H1 (cell line): ENCODE measurements at regions not wholly inside any gene's neighbourhood (a gene's known extent, or its start where the extent isn't known, plus 50 kb on each side); places are given as distances from the start of the nearest gene placed in this dataset.

Experiments used
- CTCF ChIA-PET: fragments of 300-600 bp; sonication (Branson Sonifier 250); formaldehyde crosslinking; loops from one replicate; lab custom pipeline; 2021; ENCODE audit not compliant: partially characterized antibody; lab: Charles Lee
- POLR2A ChIA-PET: fragments of 300-600 bp; sonication (Branson Sonifier 250); formaldehyde crosslinking; loops from one replicate; lab custom pipeline; 2021; ENCODE audit warnings: inconsistent platforms; ENCODE audit not compliant: partially characterized antibody; lab: Charles Lee
- DNase-seq, 2 experiments: peaks; one replicate each; pipeline versions ENCODE4 v3.0.0 to v3.0.0-alpha.2; 2010 to 2022; ENCODE audit warnings: low spot score in 2 of 2, low read depth in 1 of 2, mixed read lengths in 1 of 2
- FAIRE-seq: peaks from 2 replicates; lab custom pipeline; 2011; peaks lifted over from hg19 to GRCh38; lab: Jason Lieb, UNC
- H2AFZ ChIP-seq: 2 replicates; pipeline ENCODE4 v1.8.1; 2012; ENCODE audit warnings: low read length, inconsistent platforms
- H2AK5ac ChIP-seq: 2 replicates; pipeline ENCODE4 v1.6.1; 2013; ENCODE audit warnings: low read depth, low read length
- H2BK120ac ChIP-seq: replicated peaks from 2 replicates; pipeline ENCODE3; 2013; ENCODE audit warnings: low read depth, low read length, inconsistent platforms
- H2BK12ac ChIP-seq: 2 replicates; pipeline ENCODE4 v1.6.1; 2013; ENCODE audit warnings: low read depth, low read length
- H2BK15ac ChIP-seq: 2 replicates; pipeline ENCODE4 v1.6.1; 2013; ENCODE audit warnings: low read length
- H2BK20ac ChIP-seq: 2 replicates; pipeline ENCODE4 v1.6.1; 2013; ENCODE audit warnings: low read length
- H2BK5ac ChIP-seq: 2 replicates; pipeline ENCODE4 v1.6.1; 2013; ENCODE audit warnings: low read depth, low read length
- H3K14ac ChIP-seq: 2 replicates; pipeline ENCODE4 v1.6.1; 2013; ENCODE audit warnings: inconsistent platforms; ENCODE audit not compliant: insufficient read length
- H3K18ac ChIP-seq: 2 replicates; pipeline ENCODE4 v1.6.1; 2013; ENCODE audit warnings: low read length; ENCODE audit errors: extremely low read depth
- H3K23ac ChIP-seq: 2 replicates; pipeline ENCODE4 v1.6.1; 2013; ENCODE audit warnings: inconsistent platforms; ENCODE audit not compliant: insufficient read length
- H3K23me2 ChIP-seq: 2 replicates; pipeline ENCODE4 v1.6.1; 2013; ENCODE audit warnings: low read depth, low read length
- H3K27ac ChIP-seq: 2 replicates; pipeline ENCODE4 v1.6.1; 2011; ENCODE audit warnings: low read depth, low read length, inconsistent platforms
- H3K27me3 ChIP-seq, 4 experiments: replicated peaks in 1 of 4; 1 replicate in 1 of 4; 2 replicates in 3 of 4; pipeline versions ENCODE4 v1.6.1 to v1.8.1; 2011 to 2013; ENCODE audit warnings: low read length in 3 of 4, mild to moderate bottlenecking in 3 of 4, inconsistent platforms in 2 of 4, mixed read lengths in 2 of 4, moderate library complexity in 1 of 4; ENCODE audit not compliant: control insufficient read depth in 3 of 4, insufficient read depth in 3 of 4; ENCODE audit errors: extremely low read depth in 1 of 4
- H3K36me3 ChIP-seq, 4 experiments: 2 replicates each; pipeline versions ENCODE4 v1.6.1 to v1.8.1; 2011 to 2013; ENCODE audit warnings: mild to moderate bottlenecking in 4 of 4, low read length in 3 of 4, moderate library complexity in 2 of 4, control low read depth in 1 of 4, inconsistent platforms in 1 of 4; ENCODE audit not compliant: insufficient read depth in 4 of 4, control insufficient read depth in 2 of 4
- H3K4ac ChIP-seq: replicated peaks from 2 replicates; pipeline ENCODE3; 2013; ENCODE audit warnings: low read length, low read depth, mixed read lengths, inconsistent platforms; ENCODE audit not compliant: insufficient read length
- H3K4me1 ChIP-seq, 4 experiments: replicated peaks in 1 of 4; 1 replicate in 1 of 4; 2 replicates in 3 of 4; pipeline versions ENCODE4 v1.6.1 to v1.8.1; 2011 to 2013; ENCODE audit warnings: low read length in 3 of 4, inconsistent platforms in 2 of 4, mixed read lengths in 1 of 4; ENCODE audit not compliant: insufficient read depth in 4 of 4, control insufficient read depth in 3 of 4
- H3K4me2 ChIP-seq, 2 experiments: 2 replicates each; pipeline versions ENCODE4 v1.6.1 to v1.8.1; 2011 to 2013; ENCODE audit warnings: low read depth in 2 of 2, low read length in 2 of 2, control low read depth in 1 of 2, inconsistent platforms in 1 of 2, mild to moderate bottlenecking in 1 of 2; ENCODE audit not compliant: insufficient read depth in 1 of 2
- H3K4me3 ChIP-seq, 4 experiments: fragments of 200-600, 300-600 bp in 1 of 4; sonication (generic), shearing (Covaris generic), sonication (Bioruptor Twin) in 1 of 4; 2 replicates each; pipeline versions ENCODE4 v1.5.1 to v1.8.1; 2011 to 2016; ENCODE audit warnings: low read length in 4 of 4, low read depth in 3 of 4, control low read depth in 2 of 4, inconsistent platforms in 2 of 4, mild to moderate bottlenecking in 2 of 4, mixed read lengths in 1 of 4, moderate library complexity in 1 of 4; ENCODE audit not compliant: insufficient read depth in 2 of 4; ENCODE audit errors: extremely low read depth in 1 of 4
- H3K56ac ChIP-seq: replicated peaks from 2 replicates; pipeline ENCODE3; 2013; ENCODE audit warnings: low read depth, mild to moderate bottlenecking, mixed read lengths, low read length, inconsistent platforms; ENCODE audit not compliant: insufficient read length
- H3K79me1 ChIP-seq: 2 replicates; pipeline ENCODE4 v1.6.1; 2013; ENCODE audit warnings: low read depth, low read length, control low read depth
- H3K79me2 ChIP-seq, 2 experiments: 2 replicates each; pipeline versions ENCODE4 v1.6.1 to v1.8.1; 2012 to 2013; ENCODE audit warnings: low read length in 2 of 2, mild to moderate bottlenecking in 2 of 2, inconsistent platforms in 1 of 2; ENCODE audit not compliant: insufficient read depth in 2 of 2, control insufficient read depth in 1 of 2
- H3K9ac ChIP-seq, 4 experiments: replicated peaks in 1 of 4; 1 replicate in 1 of 4; 2 replicates in 3 of 4; pipeline versions ENCODE4 v1.6.1 to v1.8.1; 2011 to 2013; ENCODE audit warnings: low read depth in 3 of 4, low read length in 3 of 4, control low read depth in 2 of 4, mild to moderate bottlenecking in 2 of 4, moderate library complexity in 2 of 4, inconsistent platforms in 1 of 4; ENCODE audit errors: extremely low read depth in 1 of 4
- H3K9me3 ChIP-seq, 2 experiments: 2 replicates each; pipeline versions ENCODE4 v1.6.1 to v1.8.1; 2012 to 2013; ENCODE audit warnings: mild to moderate bottlenecking in 2 of 2, moderate library complexity in 2 of 2, control low read depth in 1 of 2, inconsistent platforms in 1 of 2, low read depth in 1 of 2, low read length in 1 of 2, mixed read lengths in 1 of 2; ENCODE audit not compliant: insufficient read depth in 2 of 2
- H4K20me1 ChIP-seq, 2 experiments: replicated peaks in 1 of 2; 2 replicates each; pipeline versions ENCODE3 to v1.8.1; 2011 to 2013; ENCODE audit warnings: inconsistent platforms in 2 of 2, low read length in 2 of 2, mild to moderate bottlenecking in 1 of 2; ENCODE audit not compliant: insufficient read depth in 2 of 2, control insufficient read depth in 1 of 2
- H4K5ac ChIP-seq: 2 replicates; pipeline ENCODE4 v1.6.1; 2013; ENCODE audit warnings: low read length, low read depth, mixed read lengths, inconsistent platforms; ENCODE audit not compliant: insufficient read length
- H4K8ac ChIP-seq: 2 replicates; pipeline ENCODE4 v1.8.0; 2013; ENCODE audit warnings: mild to moderate bottlenecking, moderate library complexity, low read length, inconsistent platforms; ENCODE audit not compliant: insufficient read depth; ENCODE audit errors: extremely low read depth
- H4K91ac ChIP-seq: replicated peaks from 2 replicates; pipeline ENCODE3; 2013; ENCODE audit warnings: low read length, mixed read lengths, inconsistent platforms; ENCODE audit not compliant: insufficient read length
- BCL11A ChIP-seq, 2 experiments: IDR thresholded peaks; one replicate each; pipeline ENCODE4 v1.6.1; 2011; ENCODE audit warnings: low read depth in 2 of 2, low read length in 2 of 2, mild to moderate bottlenecking in 2 of 2
- JUND ChIP-seq: IDR thresholded peaks from 2 replicates; pipeline ENCODE4 v1.6.1; 2011; ENCODE audit warnings: mild to moderate bottlenecking, improper control_type of control experiment, low read length
- RBBP5 ChIP-seq: IDR thresholded peaks from 2 replicates; pipeline ENCODE4 v1.7.1; 2012; ENCODE audit warnings: low read depth, mild to moderate bottlenecking, inconsistent platforms, low read length, moderate library complexity, borderline replicate concordance
- RFX5 ChIP-seq: IDR thresholded peaks from 2 replicates; pipeline ENCODE4 v1.6.1; 2011; ENCODE audit warnings: low read depth, low read length, improper control_type of control experiment, borderline replicate concordance
- SRF ChIP-seq: IDR thresholded peaks from 2 replicates; pipeline ENCODE4 v1.6.1; 2011; ENCODE audit warnings: mild to moderate bottlenecking, low read depth, low read length, moderate library complexity
- TEAD4 ChIP-seq: IDR thresholded peaks from 2 replicates; pipeline ENCODE4 v1.6.1; 2012; ENCODE audit warnings: low read depth, low read length, inconsistent platforms, mixed read lengths
- WGBS, 2 experiments: shearing (Covaris generic) in 1 of 2; methylation state at CpG; one replicate each; pipeline versions ENCODE4 v1.1.6 to v1.1.7; 2013 to 2015; ENCODE audit warnings: low lambda C conversion rate in 2 of 2, mixed read lengths in 2 of 2, inconsistent platforms in 1 of 2, low coverage in 1 of 2, missing lambda C conversion rate in 1 of 2; ENCODE audit not compliant: insufficient replicate concordance in 2 of 2, insufficient coverage in 1 of 2, insufficient read length in 1 of 2; ENCODE audit errors: extremely low coverage in 1 of 2, missing lambda C conversion rate in 1 of 2; 5-methylcytosine and 5-hydroxymethylcytosine counted together
- TF ChIP-seq, protein P1 (sequence below): IDR thresholded peaks from 2 replicates; pipeline ENCODE4 v1.6.1; 2012; ENCODE audit warnings: inconsistent platforms
- TF ChIP-seq, protein P2 (sequence below): IDR thresholded peaks from 2 replicates; pipeline ENCODE4 v1.6.1; 2012; ENCODE audit warnings: inconsistent platforms

GRCh38 chr6:51027283-51028065 lies 208.8 kb downstream of the TFAP2B start:
- no peak overlapping the region for H4K5ac ChIP-seq
- H3K4ac ChIP-seq, result no peak overlapping the region
- no peaks in the 10 kb centered on the region for H3K36me3 ChIP-seq
- H3K27ac ChIP-seq, result no peak overlapping the region
- no peak overlapping the region for H4K91ac ChIP-seq
- no peak overlapping the region for H2BK5ac ChIP-seq
- H3K79me1 ChIP-seq, result no peaks in the 10 kb centered on the region
- 87% methylated on average over 4 of the region's 5 CpGs; no CpG with 5 or more reads in 1 of the 2 experiments for WGBS, 2 experiments
- H2BK20ac ChIP-seq, result no peak overlapping the region
- no peak overlapping the region for H2AK5ac ChIP-seq
- no peak overlapping the region for H3K4me2 ChIP-seq
- FAIRE-seq, result no peak
- no peak overlapping the region for H3K9ac ChIP-seq
- H3K23me2 ChIP-seq, result no peaks in the 10 kb centered on the region; the same call in 1 of the 2 replicates
- H3K18ac ChIP-seq, result no peak overlapping the region
- no peak overlapping the region for H3K56ac ChIP-seq
- H2BK120ac ChIP-seq, result no peak overlapping the region
- H3K14ac ChIP-seq, result no peak overlapping the region
- POLR2A ChIA-PET, result no interaction called here
- H2BK15ac ChIP-seq, result no peak overlapping the region
- no peak overlapping the region for H2AFZ ChIP-seq
- TF ChIP-seq, protein P1, sequence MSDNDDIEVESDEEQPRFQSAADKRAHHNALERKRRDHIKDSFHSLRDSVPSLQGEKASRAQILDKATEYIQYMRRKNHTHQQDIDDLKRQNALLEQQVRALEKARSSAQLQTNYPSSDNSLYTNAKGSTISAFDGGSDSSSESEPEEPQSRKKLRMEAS, result no peak
- TF ChIP-seq JUND (no peak), RBBP5 (no peak), BCL11A (IDR thresholded peaks at IDR 0.05; ENCODE audit: low read depth in 2 of 2, low read length in 2 of 2) (no peak), SRF (no peak), RFX5 (no peak), TEAD4 (no peak)
- TF ChIP-seq, protein P2, sequence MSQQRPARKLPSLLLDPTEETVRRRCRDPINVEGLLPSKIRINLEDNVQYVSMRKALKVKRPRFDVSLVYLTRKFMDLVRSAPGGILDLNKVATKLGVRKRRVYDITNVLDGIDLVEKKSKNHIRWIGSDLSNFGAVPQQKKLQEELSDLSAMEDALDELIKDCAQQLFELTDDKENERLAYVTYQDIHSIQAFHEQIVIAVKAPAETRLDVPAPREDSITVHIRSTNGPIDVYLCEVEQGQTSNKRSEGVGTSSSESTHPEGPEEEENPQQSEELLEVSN, result no peak
- TF ChIP-seq, all 59 proteins: peak for 0
- CTCF ChIA-PET, result no interaction called here
- Histone ChIP-seq H3K23ac (no peak overlapping the region), H3K4me1 (no peaks in the 10 kb centered on the region; a peak in 1 of 7 replicates), H3K79me2 (no peaks in the 10 kb centered on the region), H3K9me3 (no peaks in the 10 kb centered on the region), H3K27me3 (no peaks in the 10 kb centered on the region), H4K8ac (no peak overlapping the region), H4K20me1 (no peaks in the 10 kb centered on the region), H3K4me3 (no peak overlapping the region), H2BK12ac (no peak overlapping the region)
- no peak for DNase-seq
